IMR-90 (cell line): ENCODE measurements at regions not wholly inside any gene's neighbourhood (a gene's known extent, or its start where the extent isn't known, plus 50 kb on each side); places are given as distances from the start of the nearest gene placed in this dataset.

Experiments
- ATAC-seq: fragments of 200-7000 bp; cut with Tn5 transposase; 2 replicates; pipeline ENCODE4 v1.9.1; 2020; ENCODE audit warnings: low read depth, mild to moderate bottlenecking, moderate library complexity
- BruUV-seq: library from RNA; stranded (reverse); fragments of 400-500 nt; replicated peaks from 2 replicates; lab custom pipeline; 2021; lab: Mats Ljungman, UMichigan
- CTCF ChIA-PET: fragments of 300-600 bp; formaldehyde crosslinking; extraction: SDS; loops from one replicate; lab custom pipeline; 2021; ENCODE audit warnings: antibody characterized with exemption; lab: Yijun Ruan, JAX
- POLR2A ChIA-PET: fragments of 300-600 bp; sonication (Branson Sonifier 250); formaldehyde crosslinking; loops from one replicate; lab custom pipeline; 2022; ENCODE audit warnings: antibody characterized with exemption; ENCODE audit not compliant: unreplicated experiment; lab: Charles Lee
- DNase-seq: peaks from one replicate; pipeline ENCODE4 v3.0.0; 2013
- H2AFZ ChIP-seq: replicated peaks from 2 replicates; pipeline ENCODE3; 2013; ENCODE audit warnings: low read length, mild to moderate bottlenecking; ENCODE audit not compliant: poor library complexity
- H2AK5ac ChIP-seq: 2 replicates; pipeline ENCODE4 v1.6.1; 2013; ENCODE audit warnings: low read depth, low read length, inconsistent platforms
- H2AK9ac ChIP-seq: replicated peaks from 2 replicates; pipeline ENCODE3; 2013; ENCODE audit warnings: mild to moderate bottlenecking, low read depth, low read length, moderate library complexity; ENCODE audit not compliant: poor library complexity
- H2BK120ac ChIP-seq: 2 replicates; pipeline ENCODE4 v1.6.1; 2013; ENCODE audit warnings: low read depth, low read length, inconsistent platforms
- H2BK15ac ChIP-seq: 3 replicates; pipeline ENCODE4 v1.6.1; 2013; ENCODE audit warnings: low read depth, low read length, inconsistent platforms
- H2BK20ac ChIP-seq: 2 replicates; pipeline ENCODE4 v1.6.1; 2013; ENCODE audit warnings: low read depth, mild to moderate bottlenecking, inconsistent platforms, low read length, moderate library complexity
- H2BK5ac ChIP-seq: 2 replicates; pipeline ENCODE4 v1.6.1; 2013; ENCODE audit warnings: mild to moderate bottlenecking, low read depth, low read length, inconsistent platforms; ENCODE audit not compliant: poor library complexity, severe bottlenecking
- H3K14ac ChIP-seq: replicated peaks from 2 replicates; pipeline ENCODE4 v1.6.1; 2013; ENCODE audit warnings: low read depth, low read length, inconsistent platforms
- H3K18ac ChIP-seq: 2 replicates; pipeline ENCODE4 v1.6.1; 2013; ENCODE audit warnings: low read depth, low read length, control low read depth
- H3K23ac ChIP-seq: 2 replicates; pipeline ENCODE4 v1.6.1; 2013; ENCODE audit warnings: low read depth, low read length, inconsistent platforms
- H3K27ac ChIP-seq: 2 replicates; pipeline ENCODE4 v1.5.1; 2013; ENCODE audit warnings: mild to moderate bottlenecking, control low read depth, low read length; ENCODE audit not compliant: insufficient read depth
- H3K27me3 ChIP-seq: 2 replicates; pipeline ENCODE4 v1.6.1; 2013; ENCODE audit warnings: low read length; ENCODE audit not compliant: control insufficient read depth, insufficient read depth
- H3K36me3 ChIP-seq: 2 replicates; pipeline ENCODE4 v1.6.1; 2013; ENCODE audit warnings: low read length, mixed read lengths; ENCODE audit not compliant: control insufficient read depth, insufficient read depth
- H3K4ac ChIP-seq: 2 replicates; pipeline ENCODE4 v1.6.1; 2013; ENCODE audit warnings: low read depth, low read length, inconsistent platforms
- H3K4me1 ChIP-seq: 2 replicates; pipeline ENCODE4 v1.6.1; 2013; ENCODE audit warnings: low read length, mixed read lengths; ENCODE audit not compliant: control insufficient read depth, insufficient read depth
- H3K4me2 ChIP-seq: 2 replicates; pipeline ENCODE4 v1.6.1; 2013; ENCODE audit warnings: low read depth, mild to moderate bottlenecking, control low read depth, low read length, moderate library complexity
- H3K4me3 ChIP-seq: 2 replicates; pipeline ENCODE4 v1.5.1; 2013; ENCODE audit warnings: low read depth, mild to moderate bottlenecking, control low read depth, low read length, moderate library complexity; ENCODE audit not compliant: insufficient read depth
- H3K56ac ChIP-seq: 2 replicates; pipeline ENCODE4 v1.6.1; 2013; ENCODE audit warnings: low read length, inconsistent platforms; ENCODE audit not compliant: insufficient read depth; ENCODE audit errors: extremely low read depth
- H3K79me1 ChIP-seq, 2 experiments: 2 replicates each; pipeline ENCODE4 v1.6.1; 2013; ENCODE audit warnings: low read length in 2 of 2, inconsistent platforms in 1 of 2, low read depth in 1 of 2
- H3K9ac ChIP-seq: 2 replicates; pipeline ENCODE4 v1.6.1; 2013; ENCODE audit warnings: low read depth, low read length, control low read depth
- H3K9me1 ChIP-seq: 2 replicates; pipeline ENCODE4 v1.6.1; 2013; ENCODE audit warnings: low read length, inconsistent platforms; ENCODE audit not compliant: insufficient read depth
- H3K9me3 ChIP-seq: 2 replicates; pipeline ENCODE4 v1.6.1; 2013; ENCODE audit warnings: low read length; ENCODE audit not compliant: control insufficient read depth, insufficient read depth
- H4K20me1 ChIP-seq: 2 replicates; pipeline ENCODE4 v1.6.1; 2013; ENCODE audit warnings: low read length, inconsistent platforms; ENCODE audit not compliant: insufficient read depth
- H4K5ac ChIP-seq: 2 replicates; pipeline ENCODE4 v1.6.1; 2013; ENCODE audit warnings: mild to moderate bottlenecking, low read depth, low read length, control low read depth
- H4K8ac ChIP-seq, 2 experiments: 2 replicates each; pipeline ENCODE4 v1.6.1; 2013; ENCODE audit warnings: low read depth in 2 of 2, low read length in 2 of 2, control low read depth in 1 of 2, inconsistent platforms in 1 of 2
- H4K91ac ChIP-seq: 2 replicates; pipeline ENCODE4 v1.6.1; 2013; ENCODE audit warnings: low read depth, low read length, inconsistent platforms; ENCODE audit not compliant: insufficient read depth
- BHLHE40 ChIP-seq: fragments of 150-350 bp; IDR thresholded peaks from 2 replicates; pipeline ENCODE4 v1.6.1; 2016; ENCODE audit warnings: mild to moderate bottlenecking, low read depth, low read length
- CEBPB ChIP-seq: IDR thresholded peaks from 2 replicates; pipeline ENCODE4 v1.6.1; 2012; ENCODE audit warnings: low read depth, low read length, improper control_type of control experiment
- CHD1 ChIP-seq: IDR thresholded peaks from 2 replicates; pipeline ENCODE4 v1.6.1; 2012; ENCODE audit warnings: low read depth, low read length, improper control_type of control experiment
- FOS ChIP-seq: fragments of 150-350 bp; IDR thresholded peaks from 2 replicates; pipeline ENCODE4 v1.6.1; 2016; ENCODE audit warnings: low read depth, low read length
- MAFK ChIP-seq: IDR thresholded peaks from 2 replicates; pipeline ENCODE4 v1.6.1; 2012; ENCODE audit warnings: low read depth, low read length, improper control_type of control experiment
- MAZ ChIP-seq: IDR thresholded peaks from 2 replicates; pipeline ENCODE4 v1.6.1; 2012; ENCODE audit warnings: low read depth, mild to moderate bottlenecking, low read length, improper control_type of control experiment, moderate library complexity, borderline replicate concordance
- MXI1 ChIP-seq: IDR thresholded peaks from 2 replicates; pipeline ENCODE4 v1.6.1; 2012; ENCODE audit warnings: low read depth, mild to moderate bottlenecking, low read length, moderate library complexity, borderline replicate concordance
- NFE2L2 ChIP-seq: fragments of 150-350 bp; IDR thresholded peaks from 2 replicates; pipeline ENCODE4 v1.6.1; 2016; ENCODE audit warnings: low read depth, mild to moderate bottlenecking, low read length
- POLR2A ChIP-seq: IDR thresholded peaks from 2 replicates; pipeline ENCODE4 v1.6.1; 2012; ENCODE audit warnings: mild to moderate bottlenecking, low read depth, low read length
- RAD21 ChIP-seq: IDR thresholded peaks from 2 replicates; pipeline ENCODE4 v1.6.1; 2012; ENCODE audit warnings: low read length, improper control_type of control experiment
- RCOR1 ChIP-seq: IDR thresholded peaks from 2 replicates; pipeline ENCODE4 v1.6.1; 2012; ENCODE audit warnings: mild to moderate bottlenecking, low read length, improper control_type of control experiment; ENCODE audit not compliant: insufficient replicate concordance
- RFX5 ChIP-seq: IDR thresholded peaks from 2 replicates; pipeline ENCODE4 v1.8.0; 2012; ENCODE audit warnings: low read depth, mild to moderate bottlenecking, low read length, moderate library complexity
- SMC3 ChIP-seq: fragments of 150-350 bp; IDR thresholded peaks from 2 replicates; pipeline ENCODE4 v1.6.1; 2016; ENCODE audit warnings: low read depth, mild to moderate bottlenecking, antibody characterized with exemption, low read length, moderate library complexity
- dilution Hi-C: fragments of 300-500 bp; cut with HindIII; formaldehyde crosslinking; loops from one replicate; pipeline ENCODE4 v1.14.3; 2018; ENCODE audit warnings: low sequenced_read_pairs; ENCODE audit not compliant: unreplicated experiment
- in situ Hi-C: fragments of 300-500 bp; cut with MboI; formaldehyde crosslinking; loops from 3 replicates; pipeline ENCODE4 v1.14.3; 2019; ENCODE audit warnings: low sequenced_read_pairs, inconsistent platforms, mixed read lengths
- intact Hi-C: fragments of 100-400 bp; cut with micrococcal nuclease; formaldehyde crosslinking; loops from 2 replicates; pipeline ENCODE4 v1.10.0; 2022
- TF ChIP-seq, protein P1 (sequence below): conservative IDR thresholded peaks from 2 replicates; pipeline ENCODE4 v1.5.1; 2012; ENCODE audit warnings: mild to moderate bottlenecking, low read depth, low read length, improper control_type of control experiment
- TF ChIP-seq, protein P2 (sequence below): fragments of 150-350 bp; IDR thresholded peaks from 2 replicates; pipeline ENCODE4 v1.6.1; 2016; ENCODE audit warnings: low read depth, mild to moderate bottlenecking, low read length, moderate library complexity, borderline replicate concordance
- TF ChIP-seq, protein P3 (sequence below): fragments of 150-350 bp; IDR thresholded peaks from 2 replicates; pipeline ENCODE4 v1.6.1; 2017; ENCODE audit warnings: mild to moderate bottlenecking, antibody characterized with exemption, low read length, low read depth

DNA sequence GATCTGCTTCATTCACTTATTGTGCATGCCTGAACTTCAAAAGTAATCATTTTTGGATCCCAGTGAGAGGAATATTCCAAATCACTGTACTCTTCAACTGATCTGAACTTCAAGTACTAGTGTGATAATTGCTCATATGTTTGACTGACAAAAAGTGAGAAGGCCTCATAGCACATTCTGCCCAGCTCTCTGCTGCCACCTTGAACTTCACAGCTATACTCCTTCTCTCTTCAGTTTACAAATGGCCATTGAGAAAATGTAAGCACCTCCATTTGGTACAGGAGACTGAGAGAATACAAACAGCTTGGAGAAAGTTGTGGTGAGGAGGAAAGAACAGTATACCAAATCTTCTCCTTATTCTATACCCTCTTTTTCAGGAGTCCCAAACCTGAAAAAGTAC, 946.0 kb upstream of the CHAC2 start:
- in situ Hi-C loops: no loop called here
- H2BK20ac ChIP-seq: no peak overlapping the region
- no peak overlapping the region for H3K18ac ChIP-seq
- no peak overlapping the region for H2AFZ ChIP-seq
- H3K27me3 ChIP-seq: no peaks in the 10 kb centered on the region
- no peak overlapping the region for H3K27ac ChIP-seq
- H2AK5ac ChIP-seq: no peak overlapping the region
- no peak overlapping the region for H4K91ac ChIP-seq
- H3K56ac ChIP-seq: no peak overlapping the region
- intact Hi-C loops: no loop called here
- H4K5ac ChIP-seq: no peak overlapping the region
- H4K20me1 ChIP-seq: no peaks in the 10 kb centered on the region
- H3K4ac ChIP-seq: no peak overlapping the region
- dilution Hi-C loops: no loop called here
- no peak overlapping the region for H2BK5ac ChIP-seq
- H3K79me1 ChIP-seq: no peaks in the 10 kb centered on the region
- H3K14ac ChIP-seq: no peak overlapping the region
- H4K8ac ChIP-seq: no peak overlapping the region
- H2AK9ac ChIP-seq: no peak overlapping the region
- no peaks in the 10 kb centered on the region for H3K36me3 ChIP-seq
- CTCF ChIA-PET: interaction anchor here (0.6 kb wide), 1 partner anchor 975 kb away, joined by 4 read pairs; no protein-coding TSS in a partner anchor
- BruUV-seq: no TSS peak
- POLR2A ChIA-PET: no interaction called here
- H2BK120ac ChIP-seq: no peak overlapping the region
- H3K23ac ChIP-seq: no peak overlapping the region
- ATAC-seq: no peak
- H3K4me3 ChIP-seq: no peak overlapping the region
- TF ChIP-seq BHLHE40 (no peak), CEBPB (no peak), RCOR1 (no peak), RAD21 (no peak; the same call in 1 of the 2 replicates), MXI1 (no peak), FOS (no peak), NFE2L2 (no peak), SMC3 (no peak), RFX5 (no peak), POLR2A (no peak), MAFK (no peak), MAZ (no peak), CHD1 (no peak)
- TF ChIP-seq, protein P1, sequence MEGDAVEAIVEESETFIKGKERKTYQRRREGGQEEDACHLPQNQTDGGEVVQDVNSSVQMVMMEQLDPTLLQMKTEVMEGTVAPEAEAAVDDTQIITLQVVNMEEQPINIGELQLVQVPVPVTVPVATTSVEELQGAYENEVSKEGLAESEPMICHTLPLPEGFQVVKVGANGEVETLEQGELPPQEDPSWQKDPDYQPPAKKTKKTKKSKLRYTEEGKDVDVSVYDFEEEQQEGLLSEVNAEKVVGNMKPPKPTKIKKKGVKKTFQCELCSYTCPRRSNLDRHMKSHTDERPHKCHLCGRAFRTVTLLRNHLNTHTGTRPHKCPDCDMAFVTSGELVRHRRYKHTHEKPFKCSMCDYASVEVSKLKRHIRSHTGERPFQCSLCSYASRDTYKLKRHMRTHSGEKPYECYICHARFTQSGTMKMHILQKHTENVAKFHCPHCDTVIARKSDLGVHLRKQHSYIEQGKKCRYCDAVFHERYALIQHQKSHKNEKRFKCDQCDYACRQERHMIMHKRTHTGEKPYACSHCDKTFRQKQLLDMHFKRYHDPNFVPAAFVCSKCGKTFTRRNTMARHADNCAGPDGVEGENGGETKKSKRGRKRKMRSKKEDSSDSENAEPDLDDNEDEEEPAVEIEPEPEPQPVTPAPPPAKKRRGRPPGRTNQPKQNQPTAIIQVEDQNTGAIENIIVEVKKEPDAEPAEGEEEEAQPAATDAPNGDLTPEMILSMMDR: no peak
- TF ChIP-seq, protein P2, sequence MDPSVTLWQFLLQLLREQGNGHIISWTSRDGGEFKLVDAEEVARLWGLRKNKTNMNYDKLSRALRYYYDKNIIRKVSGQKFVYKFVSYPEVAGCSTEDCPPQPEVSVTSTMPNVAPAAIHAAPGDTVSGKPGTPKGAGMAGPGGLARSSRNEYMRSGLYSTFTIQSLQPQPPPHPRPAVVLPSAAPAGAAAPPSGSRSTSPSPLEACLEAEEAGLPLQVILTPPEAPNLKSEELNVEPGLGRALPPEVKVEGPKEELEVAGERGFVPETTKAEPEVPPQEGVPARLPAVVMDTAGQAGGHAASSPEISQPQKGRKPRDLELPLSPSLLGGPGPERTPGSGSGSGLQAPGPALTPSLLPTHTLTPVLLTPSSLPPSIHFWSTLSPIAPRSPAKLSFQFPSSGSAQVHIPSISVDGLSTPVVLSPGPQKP: no peak
- TF ChIP-seq, protein P3, sequence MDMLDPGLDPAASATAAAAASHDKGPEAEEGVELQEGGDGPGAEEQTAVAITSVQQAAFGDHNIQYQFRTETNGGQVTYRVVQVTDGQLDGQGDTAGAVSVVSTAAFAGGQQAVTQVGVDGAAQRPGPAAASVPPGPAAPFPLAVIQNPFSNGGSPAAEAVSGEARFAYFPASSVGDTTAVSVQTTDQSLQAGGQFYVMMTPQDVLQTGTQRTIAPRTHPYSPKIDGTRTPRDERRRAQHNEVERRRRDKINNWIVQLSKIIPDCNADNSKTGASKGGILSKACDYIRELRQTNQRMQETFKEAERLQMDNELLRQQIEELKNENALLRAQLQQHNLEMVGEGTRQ: no peak
- H3K9me3 ChIP-seq: no peaks in the 10 kb centered on the region
- H3K9me1 ChIP-seq: no peaks in the 10 kb centered on the region
- DNase-seq: peak; percentile 3
- H3K4me2 ChIP-seq: no peak overlapping the region
- no peak overlapping the region for H2BK15ac ChIP-seq
- no peaks in the 10 kb centered on the region for H3K4me1 ChIP-seq
- no peak overlapping the region for H3K9ac ChIP-seq
